K562 (cell line): ENCODE measurements at regions not wholly inside any gene's neighbourhood (a gene's known extent, or its start where the extent isn't known, plus 50 kb on each side); places are given as distances from the start of the nearest gene placed in this dataset.

Experiments used
- FOSL1 ChIP-seq: fragments of 200-800 bp; sonication (Bioruptor generic); conservative IDR thresholded peaks from 2 replicates; pipeline ENCODE4 v1.6.1; 2016; ENCODE audit warnings: missing genetic modification characterization, missing compliant biosample characterization
- NCOA4 ChIP-seq: fragments of 450-650 bp; IDR thresholded peaks from 2 replicates; pipeline ENCODE4 v1.6.1; 2018; ENCODE audit warnings: mild to moderate bottlenecking; ENCODE audit not compliant: partially characterized antibody
- PHB2 ChIP-seq: fragments of 450-650 bp; IDR thresholded peaks from 2 replicates; pipeline ENCODE4 v1.6.1; 2017; ENCODE audit warnings: low read depth
- POLR2A ChIP-seq: fragments of 450-650 bp; conservative IDR thresholded peaks from 2 replicates; pipeline ENCODE4 v1.6.1; 2016
- RBBP5 ChIP-seq: fragments of 200-600 bp; sonication (generic); IDR thresholded peaks from 2 replicates; pipeline ENCODE4 v1.6.1; 2012; ENCODE audit warnings: borderline replicate concordance, mild to moderate bottlenecking, low read length, control low read depth, inconsistent platforms; ENCODE audit not compliant: insufficient read depth, poor library complexity, severe bottlenecking
- SMC3 ChIP-seq: conservative IDR thresholded peaks from 2 replicates; pipeline ENCODE4 v1.6.1; 2011; ENCODE audit warnings: low read depth, low read length, improper control_type of control experiment; ENCODE audit not compliant: insufficient read depth
- SRSF3 ChIP-seq: fragments of 200-400 bp; formaldehyde crosslinking; IDR thresholded peaks from 2 replicates; pipeline ENCODE4 v1.6.1; 2016; ENCODE audit warnings: mild to moderate bottlenecking, low read length, moderate library complexity; ENCODE audit not compliant: insufficient read depth
- ZFP36 ChIP-seq: fragments of 150-350 bp; IDR thresholded peaks from 2 replicates; pipeline ENCODE4 v1.6.1; 2018; ENCODE audit warnings: low read length, low read depth; ENCODE audit not compliant: partially characterized antibody
- ZNF124 ChIP-seq: sonication (generic); formaldehyde crosslinking; IDR thresholded peaks from 2 replicates; pipeline ENCODE4 v1.8.1; 2022; ENCODE audit warnings: missing genetic modification reagents
- ZNF57 ChIP-seq: fragments of 450-650 bp; formaldehyde crosslinking; IDR thresholded peaks from 2 replicates; pipeline ENCODE4 v1.4.0; 2020; ENCODE audit warnings: mild to moderate bottlenecking, moderate library complexity
- TF ChIP-seq, protein P1 (sequence below): sonication (generic); formaldehyde crosslinking; IDR thresholded peaks from 2 replicates; pipeline ENCODE4 v1.8.1; 2023; ENCODE audit warnings: mild to moderate bottlenecking, missing genetic modification reagents
- TF ChIP-seq, protein P2 (sequence below), 3 experiments: IDR thresholded peaks in 2 of 3; conservative IDR thresholded peaks in 1 of 3; 2 replicates each; pipeline ENCODE4 v1.5.1; 2011 to 2012; ENCODE audit warnings: low read length in 3 of 3, mild to moderate bottlenecking in 3 of 3, control low read depth in 2 of 3, improper control_type of control experiment in 1 of 3, inconsistent platforms in 1 of 3, low read depth in 1 of 3, mixed read lengths in 1 of 3, moderate library complexity in 1 of 3; ENCODE audit not compliant: insufficient read depth in 2 of 3

DNA sequence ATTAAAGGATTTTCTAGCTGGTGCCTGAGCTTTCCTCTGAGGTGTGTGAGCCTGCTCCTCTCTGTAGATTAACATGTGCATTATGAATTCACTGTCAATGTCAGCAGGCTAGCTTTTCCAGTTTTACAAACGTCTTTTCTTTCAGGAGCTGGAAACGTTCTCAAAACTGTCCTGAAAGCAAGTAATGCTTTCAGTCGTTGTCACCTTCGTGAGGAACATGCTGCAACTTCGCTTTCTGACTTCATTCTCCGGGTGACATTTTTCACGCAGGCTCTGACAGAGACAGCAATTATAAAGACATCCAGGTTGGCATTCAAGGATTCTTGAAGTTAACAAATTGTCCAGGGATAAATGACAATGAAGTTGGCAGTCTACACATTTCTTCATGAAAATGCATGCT, 671.5 kb downstream of the DHX35 start:
- TF ChIP-seq PHB2, result no peak
- no peak for TF ChIP-seq POLR2A
- no peak for TF ChIP-seq ZNF57
- TF ChIP-seq ZNF124 (CRISPR knock-in tag), result no peak
- TF ChIP-seq, protein P1, sequence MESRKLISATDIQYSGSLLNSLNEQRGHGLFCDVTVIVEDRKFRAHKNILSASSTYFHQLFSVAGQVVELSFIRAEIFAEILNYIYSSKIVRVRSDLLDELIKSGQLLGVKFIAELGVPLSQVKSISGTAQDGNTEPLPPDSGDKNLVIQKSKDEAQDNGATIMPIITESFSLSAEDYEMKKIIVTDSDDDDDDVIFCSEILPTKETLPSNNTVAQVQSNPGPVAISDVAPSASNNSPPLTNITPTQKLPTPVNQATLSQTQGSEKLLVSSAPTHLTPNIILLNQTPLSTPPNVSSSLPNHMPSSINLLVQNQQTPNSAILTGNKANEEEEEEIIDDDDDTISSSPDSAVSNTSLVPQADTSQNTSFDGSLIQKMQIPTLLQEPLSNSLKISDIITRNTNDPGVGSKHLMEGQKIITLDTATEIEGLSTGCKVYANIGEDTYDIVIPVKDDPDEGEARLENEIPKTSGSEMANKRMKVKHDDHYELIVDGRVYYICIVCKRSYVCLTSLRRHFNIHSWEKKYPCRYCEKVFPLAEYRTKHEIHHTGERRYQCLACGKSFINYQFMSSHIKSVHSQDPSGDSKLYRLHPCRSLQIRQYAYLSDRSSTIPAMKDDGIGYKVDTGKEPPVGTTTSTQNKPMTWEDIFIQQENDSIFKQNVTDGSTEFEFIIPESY (CRISPR knock-in tag), result no peak
- TF ChIP-seq, protein P2, sequence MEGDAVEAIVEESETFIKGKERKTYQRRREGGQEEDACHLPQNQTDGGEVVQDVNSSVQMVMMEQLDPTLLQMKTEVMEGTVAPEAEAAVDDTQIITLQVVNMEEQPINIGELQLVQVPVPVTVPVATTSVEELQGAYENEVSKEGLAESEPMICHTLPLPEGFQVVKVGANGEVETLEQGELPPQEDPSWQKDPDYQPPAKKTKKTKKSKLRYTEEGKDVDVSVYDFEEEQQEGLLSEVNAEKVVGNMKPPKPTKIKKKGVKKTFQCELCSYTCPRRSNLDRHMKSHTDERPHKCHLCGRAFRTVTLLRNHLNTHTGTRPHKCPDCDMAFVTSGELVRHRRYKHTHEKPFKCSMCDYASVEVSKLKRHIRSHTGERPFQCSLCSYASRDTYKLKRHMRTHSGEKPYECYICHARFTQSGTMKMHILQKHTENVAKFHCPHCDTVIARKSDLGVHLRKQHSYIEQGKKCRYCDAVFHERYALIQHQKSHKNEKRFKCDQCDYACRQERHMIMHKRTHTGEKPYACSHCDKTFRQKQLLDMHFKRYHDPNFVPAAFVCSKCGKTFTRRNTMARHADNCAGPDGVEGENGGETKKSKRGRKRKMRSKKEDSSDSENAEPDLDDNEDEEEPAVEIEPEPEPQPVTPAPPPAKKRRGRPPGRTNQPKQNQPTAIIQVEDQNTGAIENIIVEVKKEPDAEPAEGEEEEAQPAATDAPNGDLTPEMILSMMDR (IDR thresholded peaks at IDR 0.05 in 2 of 3, conservative IDR thresholded peaks at IDR 0.05 in 1 of 3; ENCODE audit: insufficient read depth in 2 of 3, low read depth in 1 of 3, low read length in 3 of 3), result no peak
- TF ChIP-seq ZFP36, result no peak
- no peak for TF ChIP-seq SMC3
- TF ChIP-seq NCOA4, result no peak
- no peak for TF ChIP-seq SRSF3
- no peak for TF ChIP-seq RBBP5
- TF ChIP-seq FOSL1 (tag), result no peak
